NB4 (cell line): ENCODE measurements at regions not wholly inside any gene's neighbourhood (a gene's known extent, or its start where the extent isn't known, plus 50 kb on each side); places are given as distances from the start of the nearest gene placed in this dataset.

Experiments
- DNase-seq: peaks from one replicate; pipeline ENCODE4 v3.0.0; 2010; ENCODE audit warnings: low read depth
- H3K4me3 ChIP-seq: one replicate; pipeline ENCODE4 v1.5.1; 2011; ENCODE audit warnings: mild to moderate bottlenecking, low read depth, low read length, moderate library complexity
- MYC ChIP-seq: IDR thresholded peaks from 2 replicates; pipeline ENCODE4 v1.6.1; 2011; ENCODE audit warnings: low read depth, low read length
- POLR2A ChIP-seq: IDR thresholded peaks from 2 replicates; pipeline ENCODE4 v1.6.1; 2011; ENCODE audit warnings: mild to moderate bottlenecking; ENCODE audit not compliant: insufficient read length; ENCODE audit errors: extremely low read depth
- TF ChIP-seq, protein P1 (sequence below): IDR thresholded peaks from one replicate; pipeline ENCODE4 v1.5.1; 2012; ENCODE audit warnings: low read depth, low read length
- TF ChIP-seq, protein P2 (sequence below): IDR thresholded peaks from 2 replicates; pipeline ENCODE4 v1.6.1; 2011; ENCODE audit warnings: low read depth, low read length

DNA sequence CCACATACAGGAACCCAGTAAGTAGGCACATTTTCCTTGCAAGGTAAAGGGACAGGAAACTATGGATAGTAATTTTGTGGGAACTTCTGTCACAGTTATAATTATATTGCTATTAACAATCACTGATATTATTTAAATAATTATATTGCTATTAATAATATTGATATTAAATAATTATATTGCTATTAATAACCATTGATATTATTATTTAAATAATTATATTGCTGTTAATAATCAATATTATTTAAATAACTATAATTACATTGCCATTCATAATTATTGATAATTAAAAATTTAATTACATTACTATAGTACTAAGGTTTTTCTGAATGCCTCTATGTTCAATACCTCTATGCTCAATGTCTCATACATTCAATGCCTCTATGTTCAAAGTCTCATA is 385.6 kb upstream of the SGCD start:
- no peak for DNase-seq
- TF ChIP-seq POLR2A: no peak
- TF ChIP-seq MYC: no peak
- TF ChIP-seq, protein P1, sequence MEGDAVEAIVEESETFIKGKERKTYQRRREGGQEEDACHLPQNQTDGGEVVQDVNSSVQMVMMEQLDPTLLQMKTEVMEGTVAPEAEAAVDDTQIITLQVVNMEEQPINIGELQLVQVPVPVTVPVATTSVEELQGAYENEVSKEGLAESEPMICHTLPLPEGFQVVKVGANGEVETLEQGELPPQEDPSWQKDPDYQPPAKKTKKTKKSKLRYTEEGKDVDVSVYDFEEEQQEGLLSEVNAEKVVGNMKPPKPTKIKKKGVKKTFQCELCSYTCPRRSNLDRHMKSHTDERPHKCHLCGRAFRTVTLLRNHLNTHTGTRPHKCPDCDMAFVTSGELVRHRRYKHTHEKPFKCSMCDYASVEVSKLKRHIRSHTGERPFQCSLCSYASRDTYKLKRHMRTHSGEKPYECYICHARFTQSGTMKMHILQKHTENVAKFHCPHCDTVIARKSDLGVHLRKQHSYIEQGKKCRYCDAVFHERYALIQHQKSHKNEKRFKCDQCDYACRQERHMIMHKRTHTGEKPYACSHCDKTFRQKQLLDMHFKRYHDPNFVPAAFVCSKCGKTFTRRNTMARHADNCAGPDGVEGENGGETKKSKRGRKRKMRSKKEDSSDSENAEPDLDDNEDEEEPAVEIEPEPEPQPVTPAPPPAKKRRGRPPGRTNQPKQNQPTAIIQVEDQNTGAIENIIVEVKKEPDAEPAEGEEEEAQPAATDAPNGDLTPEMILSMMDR: no peak
- TF ChIP-seq, protein P2, sequence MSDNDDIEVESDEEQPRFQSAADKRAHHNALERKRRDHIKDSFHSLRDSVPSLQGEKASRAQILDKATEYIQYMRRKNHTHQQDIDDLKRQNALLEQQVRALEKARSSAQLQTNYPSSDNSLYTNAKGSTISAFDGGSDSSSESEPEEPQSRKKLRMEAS: no peak
- H3K4me3 ChIP-seq: no peak overlapping the region

- DNase-seq: peak; percentile 53
- TF ChIP-seq, protein P2: peak; percentile 3; the same call in 1 of the 2 replicates
- TF ChIP-seq, protein P1: peak; percentile 61
- TF ChIP-seq MYC: no peak
- H3K4me3 ChIP-seq: no peak overlapping the region
Measured at GRCh38 chr5:155943516-155944407, 383.2 kb upstream of the SGCD start.

GRCh38 chr5:155947394-155948062 is 379.4 kb upstream of the SGCD start:
- no peak overlapping the region for H3K4me3 ChIP-seq
- TF ChIP-seq, protein P2: no peak
- TF ChIP-seq MYC: no peak
- TF ChIP-seq, protein P1: no peak
- no peak for TF ChIP-seq POLR2A
- no peak for DNase-seq

- no peak for DNase-seq
- no peak overlapping the region for H3K4me3 ChIP-seq
- TF ChIP-seq, protein P2: no peak
- TF ChIP-seq MYC: no peak
- TF ChIP-seq, protein P1: no peak
Measured at GRCh38 chr5:155948576-155948975, 378.4 kb upstream of the SGCD start.

DNA sequence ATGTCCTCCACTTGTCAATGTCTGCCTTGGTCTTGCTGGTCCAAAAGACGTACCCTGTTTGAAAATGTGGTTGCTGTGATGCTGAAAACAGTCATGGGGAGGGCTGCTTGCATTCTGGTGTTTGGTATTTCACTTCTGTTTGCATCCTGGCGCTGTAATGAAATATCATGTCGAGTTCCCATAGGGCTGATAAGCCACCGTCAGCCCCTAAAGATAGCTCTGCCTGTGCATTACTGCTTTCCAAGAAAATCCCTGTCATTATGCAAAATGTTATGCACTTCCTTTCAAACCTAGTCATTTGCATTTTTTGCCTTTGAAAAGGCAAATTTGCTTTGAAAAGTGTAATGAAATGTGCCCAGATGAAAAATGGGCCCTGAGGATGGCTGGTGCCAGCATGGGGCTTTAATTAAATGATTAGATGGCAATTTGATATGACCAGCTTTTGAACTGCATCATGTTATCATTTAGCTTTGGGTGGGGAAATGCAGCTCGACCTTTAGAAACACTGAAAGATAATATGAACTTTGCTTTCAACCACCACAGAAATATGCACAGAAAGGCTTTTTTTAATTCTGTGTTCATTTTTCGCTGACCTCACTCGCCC is 374.4 kb upstream of the SGCD start:
- no peak overlapping the region for H3K4me3 ChIP-seq
- no peak for DNase-seq
- TF ChIP-seq POLR2A (no peak), MYC (no peak)
- TF ChIP-seq, protein P1: no peak
- TF ChIP-seq, protein P2: no peak
